NCI-H2227 treated with DMSO at 0.1 percent for 48 hours (cell line): ENCODE measurements at regions not wholly inside any gene's neighbourhood (a gene's known extent, or its start where the extent isn't known, plus 50 kb on each side); places are given as distances from the start of the nearest gene placed in this dataset.
"Not testable (repeated sequence)": the region's sequence is repeated elsewhere in the genome, so short reads cannot be mapped to it uniquely, and the experiment has no call there.

Source experiments
- DNase-seq: peaks from one replicate; lab custom pipeline; 2025; lab: John Stamatoyannopoulos, UW

DNA sequence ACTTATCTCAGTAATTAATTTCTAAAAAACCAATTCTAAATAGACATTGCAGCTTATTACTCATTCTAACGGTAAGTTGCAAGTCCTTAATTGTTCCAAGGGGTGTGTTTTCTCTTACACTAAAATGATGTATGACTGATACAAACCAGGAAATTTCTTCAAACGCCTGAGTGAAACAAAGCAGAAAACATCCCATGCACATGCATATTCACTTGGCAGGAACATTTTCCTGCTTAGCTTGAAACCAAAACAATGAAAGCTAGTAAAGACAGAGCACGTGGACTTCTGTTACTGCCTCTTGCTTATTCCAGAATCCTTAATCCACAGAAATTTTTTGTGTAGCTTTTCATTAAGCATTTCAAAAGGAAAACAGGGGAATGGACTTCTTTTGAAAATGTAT lies 187.7 kb downstream of the MTERF1 start:
- DNase-seq: no peak

DNA sequence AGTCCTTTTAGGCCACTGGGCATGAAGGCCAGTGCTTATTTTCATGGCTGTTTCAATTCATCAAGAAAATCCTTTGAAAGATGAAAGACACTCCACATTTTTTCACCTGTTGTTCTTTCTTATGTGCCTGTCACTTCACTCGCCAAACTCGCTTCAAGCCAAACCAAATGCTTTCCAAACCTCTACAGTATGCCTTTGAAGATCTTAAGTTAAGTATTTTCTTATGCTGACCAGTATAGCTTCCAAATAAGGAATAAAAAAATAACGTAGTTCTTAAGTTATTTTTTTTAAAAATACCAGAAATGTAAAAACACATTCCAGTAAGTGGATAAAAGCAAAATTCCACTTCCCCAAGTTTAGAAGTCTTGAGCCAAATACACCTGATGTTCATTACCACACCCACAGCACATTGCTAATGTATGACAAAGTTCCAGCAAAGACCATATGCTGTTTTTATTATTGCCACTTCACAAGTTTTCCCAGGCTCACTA lies 186.1 kb downstream of the MTERF1 start:
- no peak for DNase-seq

DNA sequence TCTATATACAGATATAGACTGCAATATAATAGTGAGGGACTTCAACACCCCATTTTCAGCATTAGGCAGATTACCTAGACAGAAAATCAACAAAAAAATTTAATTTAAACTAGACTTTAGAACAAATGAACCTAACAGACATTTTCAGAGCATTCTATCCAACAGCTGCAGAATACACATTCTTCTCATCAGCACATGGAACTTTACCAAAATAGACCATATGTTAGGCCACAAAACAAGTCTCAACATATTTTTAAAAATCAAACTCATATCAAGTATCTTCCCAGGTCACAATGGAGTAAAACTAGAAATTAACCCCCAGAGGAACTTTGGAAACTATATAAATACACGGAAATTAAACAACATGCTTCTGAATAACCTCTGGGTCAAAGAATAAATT lies 169.6 kb downstream of the MTERF1 start:
- DNase-seq: no peak

DNA sequence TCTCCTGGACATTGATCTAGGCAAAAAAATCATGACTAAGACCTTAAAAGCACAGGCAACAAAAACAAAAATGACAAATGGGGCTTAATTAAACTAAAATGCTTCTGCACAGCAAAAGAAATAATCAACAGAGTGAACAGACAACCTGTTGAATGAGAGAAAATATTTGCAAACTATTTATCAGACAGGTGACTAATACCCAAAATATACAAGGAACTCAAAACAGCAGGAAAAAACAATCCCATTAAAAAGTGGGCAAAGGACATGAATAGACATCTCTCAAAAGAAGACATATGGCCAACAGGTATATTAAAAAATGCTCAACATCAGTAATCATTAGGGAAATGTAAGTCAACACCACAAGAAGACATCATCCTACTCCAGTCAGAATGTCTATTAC lies 166.8 kb downstream of the MTERF1 start:
- no peak for DNase-seq

DNA sequence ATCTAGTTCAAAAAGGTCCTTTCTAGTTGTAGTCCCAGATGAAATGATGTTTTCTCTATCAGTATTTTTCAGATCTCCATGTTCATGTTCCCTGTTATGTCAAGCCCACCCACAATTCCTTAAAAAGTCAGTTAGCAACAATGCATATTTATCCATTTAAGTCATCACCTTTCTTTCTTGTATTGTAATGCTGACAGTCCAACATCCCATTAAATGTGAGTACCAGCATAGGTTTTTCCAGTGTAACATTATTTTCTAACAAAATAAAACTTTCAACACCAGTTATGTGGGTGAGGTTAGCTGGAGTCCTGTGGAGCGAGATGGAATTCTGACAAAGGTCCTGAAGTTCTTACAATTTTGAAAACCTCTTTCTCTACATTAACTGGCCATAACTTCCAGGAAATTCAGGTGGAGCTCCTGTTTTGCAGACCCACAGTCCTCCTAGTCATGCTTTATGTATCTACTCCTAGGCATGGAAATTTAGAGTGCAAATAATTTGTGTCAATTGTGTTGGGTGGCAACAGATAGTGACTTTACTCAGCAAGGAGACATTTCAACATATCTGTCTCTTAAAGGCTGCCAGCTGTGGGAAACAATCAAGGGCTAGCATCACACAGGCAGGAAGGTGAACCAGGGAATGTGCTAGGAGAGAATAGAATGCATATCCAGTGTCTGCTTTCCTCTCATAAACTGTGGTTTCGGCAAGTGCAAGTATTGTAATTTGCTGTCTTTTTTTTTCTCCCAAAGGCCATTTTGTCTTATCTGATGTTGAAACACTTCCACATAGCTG lies 162.6 kb downstream of the MTERF1 start:
- DNase-seq: no peak

DNA sequence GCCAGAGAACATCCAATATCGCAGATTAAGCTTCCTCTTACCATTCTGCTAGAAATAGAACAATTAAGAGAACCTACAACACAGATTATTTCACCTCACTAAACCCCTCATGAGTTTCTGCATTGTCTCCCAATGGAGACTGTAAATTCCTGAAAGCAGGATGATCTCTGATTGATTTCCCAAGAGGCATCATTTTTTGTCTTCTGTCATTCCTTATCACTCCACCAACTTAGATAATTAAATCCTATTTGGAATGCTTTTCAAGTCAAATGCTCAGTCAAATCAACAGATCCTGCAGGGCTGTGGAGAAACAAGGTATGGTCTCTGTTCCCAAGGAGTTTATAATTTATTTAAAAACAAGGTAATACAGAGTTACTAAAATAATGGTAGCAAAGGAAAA lies 161.5 kb downstream of the MTERF1 start:
- no peak for DNase-seq

DNA sequence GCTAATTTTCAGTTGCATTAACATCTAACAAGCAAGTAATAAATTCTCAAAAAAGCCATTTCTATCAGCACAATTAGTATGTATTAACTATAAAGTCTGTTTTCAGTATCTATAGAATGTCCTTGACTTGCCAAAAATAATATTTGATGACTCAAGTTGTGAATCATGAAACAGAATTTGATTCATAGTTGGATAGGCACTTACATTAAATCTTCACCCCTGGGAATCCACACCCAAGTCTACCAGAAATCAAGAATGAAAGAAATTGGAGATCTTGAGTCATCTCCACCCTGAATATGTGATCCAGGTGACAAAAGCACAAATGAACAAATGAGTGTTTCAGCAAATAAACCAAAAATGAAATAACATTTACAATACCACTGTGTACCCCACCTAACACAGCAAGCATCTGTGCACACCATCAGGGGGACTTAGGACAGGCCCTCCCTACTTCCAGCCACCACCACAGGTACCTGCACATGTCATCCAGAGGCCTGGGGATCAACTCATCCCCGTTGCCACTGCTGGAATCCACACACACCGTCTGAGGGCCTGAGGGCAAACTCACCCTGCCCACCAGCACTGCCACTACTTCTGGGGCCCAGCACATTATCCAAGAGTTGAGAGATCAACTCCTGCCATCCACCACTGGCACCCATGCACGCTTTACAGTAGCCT lies 160.1 kb downstream of the MTERF1 start:
- no peak for DNase-seq

DNA sequence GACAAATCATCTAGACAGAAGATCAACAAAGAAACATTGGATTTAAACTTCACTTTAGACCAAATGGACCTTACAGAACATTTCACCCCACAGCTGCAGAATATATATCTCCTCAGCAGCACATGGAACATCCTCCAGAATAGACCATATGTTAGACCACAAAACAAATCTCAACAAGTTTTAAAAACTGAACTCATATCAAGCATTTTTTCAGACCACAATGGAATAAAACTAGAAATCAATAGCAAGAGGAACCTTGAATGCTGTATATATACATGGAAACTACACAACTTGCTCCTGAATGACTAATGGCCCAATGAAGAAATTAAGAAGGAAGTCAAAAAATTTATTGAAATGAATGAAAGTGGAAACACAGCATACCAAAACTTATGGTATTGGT lies 157.7 kb downstream of the MTERF1 start:
- no peak for DNase-seq

DNA sequence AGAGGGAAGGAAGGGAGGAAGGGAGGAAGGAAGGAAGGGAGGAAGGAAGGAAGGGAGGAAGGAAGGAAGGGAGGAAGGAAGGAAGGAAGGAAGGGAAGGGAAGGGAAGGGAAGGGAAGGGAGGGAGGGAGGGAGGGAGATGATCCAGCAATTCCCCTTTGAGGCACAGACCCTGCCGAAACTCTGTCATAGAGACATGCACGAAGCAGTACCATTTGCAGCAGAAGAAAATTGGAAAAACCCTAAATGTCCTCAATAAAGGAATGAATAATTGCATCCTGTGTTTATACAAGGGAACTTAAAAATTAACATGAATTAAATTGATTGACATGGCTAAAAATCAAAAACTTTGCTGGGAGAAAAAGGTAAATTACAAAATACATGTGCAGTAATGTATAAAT lies 151.5 kb downstream of the MTERF1 start:
- DNase-seq: not testable (repeated sequence)

DNA sequence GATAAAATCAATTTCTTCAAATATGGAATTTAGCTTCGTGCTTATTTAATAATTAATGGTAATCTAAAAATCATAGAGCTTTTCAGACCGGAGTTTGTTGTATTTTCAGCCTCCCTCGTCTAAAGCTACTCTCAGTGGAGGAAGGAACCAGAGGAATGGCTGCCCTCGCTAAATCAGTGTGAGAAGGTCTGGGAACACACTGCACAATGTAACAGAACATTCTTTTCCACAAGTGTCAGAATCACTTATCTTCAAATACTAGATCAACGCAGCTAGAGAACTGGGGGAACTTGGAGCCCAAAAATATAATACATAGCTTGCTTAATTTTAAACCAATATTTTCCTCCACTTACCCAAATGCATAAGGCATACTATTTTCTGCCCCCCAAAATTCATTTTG lies 148.5 kb downstream of the MTERF1 start:
- DNase-seq: no peak

DNA sequence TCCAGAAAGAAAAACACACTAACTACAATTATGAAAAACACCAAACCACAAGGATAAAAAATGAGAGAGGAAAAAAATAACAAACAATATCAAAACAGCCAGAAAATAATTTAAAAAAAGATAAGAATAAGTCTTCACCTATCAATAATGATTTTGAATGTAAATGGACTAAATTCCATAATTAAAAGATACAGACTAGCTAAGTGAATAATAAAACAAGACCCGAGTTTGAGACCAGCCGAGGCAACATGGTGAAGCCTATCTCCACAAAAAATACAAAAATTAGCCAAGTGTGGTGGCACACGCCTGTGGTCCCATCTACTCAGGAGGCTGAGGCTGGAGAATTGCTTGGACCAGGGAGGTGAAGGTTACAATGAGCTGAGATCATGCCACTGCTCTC lies 131.1 kb downstream of the MTERF1 start:
- DNase-seq: no peak

DNA sequence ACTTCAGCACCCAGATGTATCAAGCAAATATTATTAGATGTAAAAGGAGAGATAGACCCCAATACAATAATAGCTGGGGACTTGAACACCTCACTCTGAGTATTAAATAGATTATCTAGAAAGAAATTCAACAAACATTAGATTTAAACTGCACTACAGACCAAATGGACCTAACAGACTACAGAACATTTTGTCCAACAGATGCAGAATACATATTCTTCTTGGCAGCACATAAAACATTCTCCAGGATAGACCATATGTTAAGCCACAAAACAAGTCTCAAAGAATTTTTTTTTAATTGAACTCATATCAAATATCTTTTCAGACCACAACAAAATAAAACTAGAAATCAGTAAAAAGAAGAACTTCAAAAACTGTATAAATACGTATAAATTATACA lies 130.4 kb downstream of the MTERF1 start:
- no peak for DNase-seq

DNA sequence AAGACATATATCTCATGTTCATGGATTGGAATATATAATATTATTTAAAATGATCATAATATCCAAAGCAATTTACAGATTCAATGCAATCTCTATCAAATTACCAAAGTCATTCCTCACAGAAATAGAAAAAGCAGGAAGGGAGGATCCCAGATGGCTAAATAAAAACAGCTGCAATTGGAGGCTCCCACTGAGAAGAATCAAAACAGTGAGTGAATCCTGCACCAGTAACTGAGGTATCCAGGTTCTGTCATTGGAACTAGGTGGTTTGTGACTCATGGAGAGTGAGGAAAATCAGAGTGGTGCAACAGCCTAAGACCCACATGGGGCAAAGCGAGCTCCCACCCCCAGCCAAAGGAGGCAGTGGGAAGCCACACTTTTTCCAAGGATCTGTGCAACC lies 128.4 kb downstream of the MTERF1 start:
- DNase-seq: no peak

DNA sequence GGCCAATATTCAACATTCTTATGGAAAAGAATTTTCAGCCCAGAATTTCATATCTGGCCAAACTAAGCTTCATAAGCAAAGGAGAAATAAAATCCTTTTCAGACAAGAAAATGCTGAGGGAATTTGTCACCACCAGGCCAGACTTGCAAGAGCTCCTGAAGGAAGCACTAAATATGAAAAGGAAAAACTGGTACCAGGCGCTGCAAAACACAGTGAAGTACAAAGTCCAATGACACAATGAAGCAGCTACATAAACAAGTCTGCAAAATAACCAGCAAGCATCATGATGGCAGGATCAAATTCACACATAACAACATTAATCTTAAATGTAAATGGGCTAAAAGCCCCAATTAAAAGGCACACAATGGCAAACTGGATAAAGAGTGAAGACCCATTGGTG lies 126.2 kb downstream of the MTERF1 start:
- DNase-seq: not testable (repeated sequence)

DNA sequence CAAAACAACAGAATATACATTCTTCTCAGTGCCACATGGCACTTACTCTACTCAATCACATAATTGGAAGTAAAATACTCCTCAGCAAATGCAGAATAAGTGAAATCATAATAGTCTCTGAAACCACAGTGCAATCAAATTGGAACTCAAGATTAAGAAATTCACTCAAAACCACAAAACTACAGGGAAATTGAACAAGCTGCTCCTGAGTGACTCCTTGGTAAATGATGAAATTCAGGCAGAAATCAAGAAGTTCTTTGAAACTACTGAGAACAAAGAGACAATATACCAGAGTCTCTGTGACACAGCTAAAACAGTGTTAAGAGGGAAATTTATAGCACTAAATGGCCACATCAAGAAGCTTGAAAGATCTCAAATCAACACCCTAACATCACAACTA lies 125.4 kb downstream of the MTERF1 start:
- DNase-seq: not testable (repeated sequence)

DNA sequence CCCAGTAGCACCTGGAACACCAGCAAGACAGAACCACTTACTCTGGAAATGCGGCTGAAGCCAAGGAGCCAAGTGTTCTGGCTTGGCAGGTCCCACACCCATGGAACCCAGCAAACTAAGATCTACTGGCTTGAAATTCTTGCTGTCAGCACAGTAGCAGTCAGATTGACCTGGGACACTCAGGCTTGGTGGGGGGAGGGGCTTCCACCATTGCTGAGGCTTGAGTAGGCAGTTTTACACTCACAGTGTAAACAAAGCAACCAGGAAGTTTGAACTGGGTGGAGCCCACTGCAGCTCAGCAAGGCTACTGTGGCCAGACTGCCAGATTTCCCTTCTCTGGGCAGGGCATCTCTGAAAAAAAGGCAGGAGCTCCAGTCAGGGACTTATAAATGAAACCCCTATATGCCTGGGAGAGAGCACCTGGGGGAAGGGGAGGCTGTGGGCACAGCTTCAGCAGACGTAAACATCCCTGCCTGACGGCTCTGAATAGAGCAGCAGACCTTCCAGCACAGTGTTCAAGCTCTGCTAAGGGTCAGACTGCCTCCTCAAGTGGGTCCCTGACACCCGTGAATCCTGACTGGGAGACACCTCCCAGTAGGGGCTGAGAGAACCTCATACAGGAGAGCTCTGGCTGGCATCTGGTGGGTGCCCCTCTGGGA lies 121.2 kb downstream of the MTERF1 start:
- DNase-seq: no peak

DNA sequence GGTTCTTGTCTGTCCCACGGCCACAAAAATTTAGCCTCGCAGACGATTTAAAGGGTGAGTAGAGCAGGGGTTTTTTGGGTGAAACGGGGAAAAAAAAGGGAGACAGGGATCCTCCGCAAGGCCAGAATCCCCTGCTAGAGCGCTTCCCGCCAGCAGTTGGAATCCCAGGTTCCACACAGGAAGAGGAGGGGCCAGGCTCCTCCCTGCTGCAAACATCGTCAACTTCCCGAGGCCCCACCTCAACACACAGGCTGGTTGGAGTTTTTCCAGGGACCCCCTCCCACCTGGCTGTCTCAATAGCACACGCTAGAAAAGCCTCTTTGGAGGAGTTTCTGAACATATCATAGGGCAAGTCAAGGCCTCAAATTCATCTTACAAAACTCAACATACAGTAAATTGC lies 112.7 kb downstream of the MTERF1 start:
- DNase-seq: no peak

DNA sequence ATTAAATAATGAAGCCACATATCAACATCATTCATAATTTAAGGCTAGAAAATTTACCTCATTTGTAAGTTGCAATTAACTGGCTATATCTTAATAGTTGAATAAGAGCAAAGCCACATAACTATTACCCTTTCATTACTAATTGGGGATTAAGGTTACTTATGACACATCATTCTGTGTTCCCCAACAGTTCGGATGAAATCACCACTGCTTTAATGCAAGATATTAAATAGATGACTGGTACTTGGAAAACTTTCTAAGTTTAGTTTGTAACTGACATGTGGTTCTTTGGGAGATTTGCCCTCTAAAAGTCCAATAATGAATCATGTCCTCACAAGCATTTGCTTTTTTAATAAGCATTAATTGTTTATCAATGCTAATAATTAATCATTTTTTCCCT lies 109.1 kb downstream of the MTERF1 start:
- no peak for DNase-seq

DNA sequence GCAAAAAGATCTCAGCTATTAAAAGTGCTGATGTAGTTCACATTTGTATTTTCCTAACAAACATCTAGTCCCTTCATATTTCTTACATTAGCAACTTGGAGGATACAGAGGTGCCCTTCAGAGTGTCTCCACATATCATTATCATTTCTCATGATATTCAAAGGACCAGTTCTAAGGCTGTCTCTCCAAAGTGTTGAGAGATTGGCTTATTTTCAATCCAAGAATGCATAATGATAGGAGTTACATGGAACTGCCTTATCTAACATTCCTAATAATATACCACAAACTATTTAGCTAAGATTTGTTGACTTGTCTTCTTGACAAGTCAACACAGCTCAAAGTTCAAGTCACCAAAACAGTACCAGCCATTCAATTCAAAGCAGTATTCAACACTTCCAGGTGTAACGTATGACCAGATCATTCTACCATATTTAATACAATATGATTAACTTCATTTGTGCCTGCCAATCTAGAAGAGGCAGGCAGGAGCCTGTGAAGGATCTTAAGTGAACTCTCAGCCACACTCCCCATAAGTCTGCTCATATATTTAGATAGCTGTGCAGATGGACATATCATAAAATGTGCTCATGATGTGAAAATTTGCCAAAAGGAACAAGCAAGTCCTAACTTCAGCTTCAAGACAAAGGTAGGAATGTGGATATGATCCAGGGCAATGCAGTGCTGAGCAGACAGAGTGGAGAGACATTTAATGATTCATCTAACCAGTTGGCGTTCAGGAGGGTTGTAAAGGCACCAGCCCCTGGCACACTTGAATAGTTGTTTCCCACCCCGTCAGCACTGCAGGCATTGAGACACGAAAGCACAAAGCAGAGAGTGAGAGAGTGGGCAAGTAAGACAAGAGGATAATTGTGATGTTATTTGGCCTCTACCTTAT lies 108.3 kb downstream of the MTERF1 start:
- DNase-seq: no peak

DNA sequence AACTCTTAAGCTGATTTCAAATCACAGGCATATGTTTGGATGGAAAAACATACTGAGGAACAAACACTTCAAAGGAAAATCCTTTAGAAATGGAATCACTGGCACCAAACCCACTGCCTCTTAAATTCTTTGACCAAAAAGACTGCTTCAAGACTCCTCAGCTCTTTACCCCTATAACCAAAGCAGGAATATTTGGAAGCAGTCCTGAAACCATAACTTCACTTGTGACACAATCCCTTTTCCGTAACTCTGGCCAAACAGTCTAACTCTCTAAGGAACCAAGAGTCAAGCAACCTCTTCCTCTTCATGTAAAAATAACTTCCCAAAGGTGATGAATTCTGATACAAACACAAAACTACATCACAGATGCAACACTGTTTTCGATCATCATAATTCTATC lies 104.3 kb downstream of the MTERF1 start:
- DNase-seq: no peak

DNA sequence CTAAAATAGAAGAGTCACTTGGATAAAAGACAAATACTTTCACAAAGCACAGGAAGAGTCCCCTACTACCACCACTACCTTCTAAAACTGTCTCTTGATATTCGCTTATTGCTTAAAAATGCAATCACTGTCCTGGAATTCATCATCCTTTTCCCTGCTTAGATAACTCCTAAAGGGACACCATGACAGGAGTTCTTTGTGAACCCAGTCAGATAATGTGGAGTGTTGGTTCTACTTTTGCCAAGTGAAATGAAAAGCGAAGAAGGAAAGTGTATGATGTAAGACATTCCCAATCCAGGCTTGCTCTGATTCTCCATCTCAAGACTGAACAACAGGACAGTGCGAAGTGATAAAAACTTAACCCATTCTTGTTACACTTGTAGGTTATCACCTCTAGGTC lies 103.0 kb downstream of the MTERF1 start:
- no peak for DNase-seq

DNA sequence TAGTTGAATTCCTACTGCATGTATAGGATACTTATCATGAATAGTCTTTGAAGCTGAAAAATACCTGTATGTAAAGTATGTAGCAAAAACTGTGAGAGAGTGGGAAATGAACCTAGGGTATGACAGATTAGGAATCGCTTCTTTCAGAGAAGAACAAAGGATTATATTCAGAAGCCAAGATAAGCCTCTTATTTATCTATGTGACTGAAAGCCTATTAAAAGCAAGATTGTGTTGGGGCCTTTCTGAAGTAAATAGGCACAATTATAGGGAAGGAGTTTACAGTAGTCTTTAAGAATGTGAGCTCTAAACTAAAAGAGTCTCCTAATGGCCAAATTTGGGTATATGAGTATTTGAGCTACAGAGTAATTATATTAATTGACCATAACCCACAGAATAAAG lies 102.1 kb downstream of the MTERF1 start:
- no peak for DNase-seq
